ENCODE measurements at regions not wholly inside any gene's neighbourhood (a gene's known extent, or its start where the extent isn't known, plus 50 kb on each side); places are given as distances from the start of the nearest gene placed in this dataset.

DNA sequence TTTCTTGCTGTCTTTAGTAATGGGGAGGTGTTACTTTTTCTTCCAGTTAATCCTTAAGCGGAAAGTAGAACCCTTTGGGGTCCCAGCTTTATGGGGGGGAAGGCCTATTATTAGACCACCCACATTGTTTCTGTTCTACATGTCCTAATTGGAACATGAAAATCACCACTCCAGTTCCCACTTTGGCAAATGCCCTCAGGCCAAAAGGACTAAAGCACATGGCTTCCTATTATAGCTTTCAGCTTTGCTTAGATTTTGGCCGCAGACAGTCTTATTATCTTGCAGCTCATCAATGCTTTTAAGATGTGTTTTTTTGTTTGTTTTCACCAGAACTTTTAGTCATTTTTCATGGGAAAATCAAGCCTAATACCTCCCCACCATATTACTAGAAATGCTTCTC, 296.8 kb upstream of the ANKH start:
- POLR2A ChIA-PET (ENCODE audit: low non-redundant PET) = no interaction called here
- CTCF ChIA-PET = no interaction called here
- no peak overlapping the region for H3K27ac ChIP-seq

DNA sequence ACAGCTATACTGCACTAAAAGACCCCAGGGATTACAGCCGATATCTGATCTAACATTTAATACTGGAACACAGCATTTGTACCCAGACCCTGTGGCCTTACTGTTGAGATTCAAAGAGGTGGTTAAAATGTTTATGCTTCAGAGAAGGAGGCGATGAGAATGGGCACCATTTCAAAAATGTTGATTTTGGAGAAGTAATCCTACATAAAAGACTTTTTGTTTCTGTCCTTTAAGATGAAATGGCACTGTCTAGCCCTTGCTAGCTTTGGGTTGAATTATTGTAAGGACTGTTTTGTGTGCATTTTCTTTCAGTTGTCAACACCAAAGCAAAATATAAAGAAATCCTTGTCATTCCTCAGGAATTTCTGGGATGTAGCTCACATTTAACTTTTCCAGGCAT, 288.5 kb upstream of the ANKH start:
- TF ChIP-seq, protein P1, sequence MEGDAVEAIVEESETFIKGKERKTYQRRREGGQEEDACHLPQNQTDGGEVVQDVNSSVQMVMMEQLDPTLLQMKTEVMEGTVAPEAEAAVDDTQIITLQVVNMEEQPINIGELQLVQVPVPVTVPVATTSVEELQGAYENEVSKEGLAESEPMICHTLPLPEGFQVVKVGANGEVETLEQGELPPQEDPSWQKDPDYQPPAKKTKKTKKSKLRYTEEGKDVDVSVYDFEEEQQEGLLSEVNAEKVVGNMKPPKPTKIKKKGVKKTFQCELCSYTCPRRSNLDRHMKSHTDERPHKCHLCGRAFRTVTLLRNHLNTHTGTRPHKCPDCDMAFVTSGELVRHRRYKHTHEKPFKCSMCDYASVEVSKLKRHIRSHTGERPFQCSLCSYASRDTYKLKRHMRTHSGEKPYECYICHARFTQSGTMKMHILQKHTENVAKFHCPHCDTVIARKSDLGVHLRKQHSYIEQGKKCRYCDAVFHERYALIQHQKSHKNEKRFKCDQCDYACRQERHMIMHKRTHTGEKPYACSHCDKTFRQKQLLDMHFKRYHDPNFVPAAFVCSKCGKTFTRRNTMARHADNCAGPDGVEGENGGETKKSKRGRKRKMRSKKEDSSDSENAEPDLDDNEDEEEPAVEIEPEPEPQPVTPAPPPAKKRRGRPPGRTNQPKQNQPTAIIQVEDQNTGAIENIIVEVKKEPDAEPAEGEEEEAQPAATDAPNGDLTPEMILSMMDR (conservative IDR thresholded peaks at IDR 0.05; ENCODE audit: low read depth) = no peak
- ChIA-PET POLR2A (ENCODE audit: low non-redundant PET) (no interaction called here), CTCF (no interaction called here)
- H3K27ac ChIP-seq = no peak overlapping the region
- DNase-seq (ENCODE audit: low spot score) = no peak

More for the DNA sequence above, 296.8 kb upstream of the ANKH start:
- no peak for DNase-seq (ENCODE audit: low spot score)
- TF ChIP-seq, protein P1 (conservative IDR thresholded peaks at IDR 0.05; ENCODE audit: low read depth) = no peak

DNA sequence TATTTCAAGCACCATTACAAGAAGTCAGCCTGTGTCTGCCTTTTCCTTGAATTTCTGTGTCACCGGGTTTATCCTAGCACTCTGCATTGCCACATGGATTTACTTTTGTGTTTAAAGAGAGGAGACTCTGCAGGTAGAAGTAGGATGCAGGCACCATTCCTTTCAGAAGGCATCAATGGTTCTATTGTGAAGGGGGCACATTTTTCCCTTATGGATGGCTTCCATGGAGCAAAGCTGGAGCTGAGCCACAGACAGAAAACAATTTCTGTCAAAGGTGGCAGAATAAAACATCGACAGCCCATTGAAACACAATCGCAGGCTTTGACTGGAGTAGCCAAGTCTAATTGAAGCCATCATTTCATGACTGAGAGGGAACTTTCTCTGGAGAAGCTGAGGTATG, 288.0 kb upstream of the ANKH start:
- CTCF ChIA-PET = no interaction called here
- no peak overlapping the region for H3K27ac ChIP-seq
- TF ChIP-seq, protein P1 (conservative IDR thresholded peaks at IDR 0.05; ENCODE audit: low read depth) = no peak
- DNase-seq (ENCODE audit: low spot score) = no peak
- POLR2A ChIA-PET (ENCODE audit: low non-redundant PET) = no interaction called here

DNA sequence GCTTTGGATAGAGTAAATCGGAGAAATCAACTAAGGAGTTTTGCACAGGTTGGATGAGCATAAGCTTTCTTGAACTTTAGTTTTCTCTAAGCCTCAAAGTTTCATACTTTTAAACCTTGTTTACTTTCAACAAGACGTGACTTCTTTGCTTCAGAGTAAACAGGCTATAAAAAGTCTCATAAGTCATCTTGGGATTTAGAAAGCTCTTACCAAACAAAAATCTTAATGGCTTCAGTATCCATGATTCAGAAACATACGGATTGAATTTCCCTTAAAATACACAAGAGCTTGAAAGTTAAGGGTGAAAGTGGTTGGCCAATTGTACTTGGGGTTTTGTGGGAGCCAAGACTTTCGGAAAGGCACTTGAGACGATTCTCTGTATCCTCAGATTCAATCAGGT, 270.9 kb upstream of the ANKH start:
- no peak for DNase-seq (ENCODE audit: low spot score)
- ChIA-PET CTCF (no interaction called here), POLR2A (ENCODE audit: low non-redundant PET) (no interaction called here)
- TF ChIP-seq, protein P1 (conservative IDR thresholded peaks at IDR 0.05; ENCODE audit: low read depth) = no peak
- no peak overlapping the region for H3K27ac ChIP-seq

DNA sequence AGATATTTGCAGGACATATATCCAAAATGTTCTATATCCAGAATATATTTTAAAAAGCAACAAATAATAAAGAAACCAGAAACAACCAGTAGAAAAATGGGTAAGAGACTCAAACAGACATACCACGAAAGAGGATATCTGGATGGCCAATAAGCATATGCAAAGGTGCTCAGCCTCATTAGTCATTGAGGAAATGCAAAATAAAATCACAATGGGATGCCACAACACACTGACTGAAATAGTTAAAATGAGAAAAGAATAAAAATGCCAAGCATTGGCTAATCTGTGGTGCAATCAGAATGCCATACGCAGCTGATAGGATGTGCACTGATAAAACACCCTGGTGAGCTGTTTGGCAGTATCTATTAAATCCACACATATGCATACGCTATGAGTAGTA, 265.8 kb upstream of the ANKH start:
- ChIA-PET POLR2A (ENCODE audit: low non-redundant PET) (no interaction called here), CTCF (no interaction called here)
- TF ChIP-seq, protein P1 (conservative IDR thresholded peaks at IDR 0.05; ENCODE audit: low read depth) = no peak
- DNase-seq (ENCODE audit: low spot score) = no peak
- no peak overlapping the region for H3K27ac ChIP-seq

DNA sequence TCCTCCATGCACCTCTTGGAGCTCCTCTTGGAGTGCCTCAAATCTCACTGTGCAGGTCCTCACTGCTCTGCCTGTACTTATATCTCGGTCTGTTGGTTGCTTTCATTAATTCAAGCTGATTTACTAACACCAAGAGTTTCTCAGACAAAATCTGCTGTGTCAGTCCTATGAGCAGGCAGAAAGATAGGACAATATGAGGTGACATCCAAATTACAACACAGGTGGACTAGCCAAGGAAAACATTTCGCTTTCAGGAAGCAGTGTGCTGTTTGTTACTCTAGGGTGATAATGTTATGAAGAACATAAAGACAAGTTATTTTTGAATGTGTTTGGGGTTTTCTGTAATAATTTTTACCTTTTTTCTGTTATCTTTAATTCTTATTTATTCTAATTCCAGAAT, 264.1 kb upstream of the ANKH start:
- no peak overlapping the region for H3K27ac ChIP-seq
- ChIA-PET POLR2A (ENCODE audit: low non-redundant PET) (no interaction called here), CTCF (no interaction called here)
- DNase-seq (ENCODE audit: low spot score) = no peak
- TF ChIP-seq, protein P1 (conservative IDR thresholded peaks at IDR 0.05; ENCODE audit: low read depth) = no peak

DNA sequence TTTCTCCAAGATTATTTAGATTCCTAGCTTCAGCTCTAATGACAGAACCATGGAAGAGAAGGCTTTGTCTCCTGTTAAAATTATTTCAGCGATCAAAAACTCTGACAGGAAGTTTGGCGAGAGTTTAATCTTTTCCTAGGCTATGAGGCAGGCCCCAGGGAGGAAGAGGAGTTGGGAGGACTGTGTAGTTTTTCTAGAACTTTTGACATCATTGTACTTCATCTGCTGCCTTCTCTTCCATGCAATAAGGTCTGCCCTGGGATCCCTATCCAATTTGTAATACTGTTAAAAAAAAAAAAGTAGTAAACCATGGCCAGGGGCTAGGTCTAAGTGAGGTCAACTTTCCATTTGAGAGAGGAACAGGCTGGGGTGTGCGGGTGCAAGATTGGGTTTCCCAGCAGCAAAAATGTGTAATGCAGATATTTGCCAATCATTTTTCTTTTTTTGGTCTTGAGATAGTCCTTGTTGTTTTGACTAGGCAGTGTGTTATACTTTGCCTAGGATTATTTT, 261.9 kb upstream of the ANKH start:
- H3K27ac ChIP-seq = no peak overlapping the region
- ChIA-PET CTCF (no interaction called here), POLR2A (ENCODE audit: low non-redundant PET) (no interaction called here)
- no peak for DNase-seq (ENCODE audit: low spot score)
- TF ChIP-seq, protein P1 (conservative IDR thresholded peaks at IDR 0.05; ENCODE audit: low read depth) = no peak

Measured in RWPE1 (cell line).